GM21717 (cell line): ENCODE measurements at regions not wholly inside any gene's neighbourhood (a gene's known extent, or its start where the extent isn't known, plus 50 kb on each side); places are given as distances from the start of the nearest gene placed in this dataset.

ENCODE experiments used
- ATAC-seq: cut with Tn5 transposase; IDR thresholded peaks from one replicate; pipeline ENCODE4 v1.9.1; 2021; ENCODE audit warnings: mild to moderate bottlenecking, moderate library complexity; ENCODE audit not compliant: unreplicated experiment

DNA sequence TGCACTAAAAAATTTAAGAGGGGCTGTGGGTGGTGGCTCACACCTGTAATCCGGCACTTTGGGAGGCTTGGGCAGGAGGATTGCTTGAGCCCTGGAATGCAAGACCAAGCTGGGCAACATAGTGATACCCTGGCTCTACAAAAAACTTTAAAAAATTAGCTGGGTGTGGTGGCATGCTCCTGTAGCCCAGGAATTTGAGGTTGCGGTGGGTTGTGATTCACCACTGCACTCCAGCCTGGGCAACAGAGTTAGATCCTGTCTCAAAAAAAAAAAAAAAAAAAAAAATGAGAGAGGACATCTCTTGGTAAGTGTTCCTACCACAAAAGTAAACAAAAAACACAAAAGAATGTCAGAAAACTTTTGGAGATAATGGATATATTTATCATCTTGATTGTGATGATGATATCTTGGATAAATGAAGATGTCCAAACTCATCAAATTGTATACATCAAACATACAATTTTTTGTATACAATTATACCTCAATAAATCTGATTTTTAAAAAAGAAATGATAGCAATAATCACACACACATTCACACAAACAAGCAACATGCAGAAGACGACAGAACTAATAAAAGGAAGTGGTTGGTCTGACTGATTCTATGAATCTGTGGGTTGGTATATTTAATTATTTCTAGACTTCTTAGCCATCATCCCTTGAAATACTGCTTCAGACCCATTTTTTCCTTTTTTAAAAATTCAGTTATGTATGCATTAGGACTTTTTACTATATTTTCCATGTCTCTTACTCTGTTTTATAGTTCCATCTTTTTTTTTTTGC is 465.9 kb downstream of the PLA2G4A start:
- no peak for ATAC-seq

DNA sequence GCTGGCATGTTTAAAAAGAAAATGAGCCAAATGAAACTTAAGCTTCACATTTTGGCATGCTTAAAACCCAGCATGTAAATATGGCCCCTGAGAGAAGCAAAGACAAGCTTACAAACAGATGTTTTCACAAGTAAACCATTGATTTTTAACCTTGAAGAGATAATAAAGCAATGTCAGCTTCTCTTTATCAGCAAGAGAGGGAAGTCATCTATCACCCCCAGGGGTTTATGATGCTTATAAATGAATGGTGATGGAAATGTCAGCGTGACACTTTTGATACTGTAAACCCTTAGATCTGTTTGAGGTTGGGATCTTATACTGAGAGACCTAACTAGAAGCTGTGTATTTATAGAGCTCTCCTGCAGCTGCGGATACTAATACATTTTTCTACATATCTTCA is 471.3 kb downstream of the PLA2G4A start:
- no peak for ATAC-seq

DNA sequence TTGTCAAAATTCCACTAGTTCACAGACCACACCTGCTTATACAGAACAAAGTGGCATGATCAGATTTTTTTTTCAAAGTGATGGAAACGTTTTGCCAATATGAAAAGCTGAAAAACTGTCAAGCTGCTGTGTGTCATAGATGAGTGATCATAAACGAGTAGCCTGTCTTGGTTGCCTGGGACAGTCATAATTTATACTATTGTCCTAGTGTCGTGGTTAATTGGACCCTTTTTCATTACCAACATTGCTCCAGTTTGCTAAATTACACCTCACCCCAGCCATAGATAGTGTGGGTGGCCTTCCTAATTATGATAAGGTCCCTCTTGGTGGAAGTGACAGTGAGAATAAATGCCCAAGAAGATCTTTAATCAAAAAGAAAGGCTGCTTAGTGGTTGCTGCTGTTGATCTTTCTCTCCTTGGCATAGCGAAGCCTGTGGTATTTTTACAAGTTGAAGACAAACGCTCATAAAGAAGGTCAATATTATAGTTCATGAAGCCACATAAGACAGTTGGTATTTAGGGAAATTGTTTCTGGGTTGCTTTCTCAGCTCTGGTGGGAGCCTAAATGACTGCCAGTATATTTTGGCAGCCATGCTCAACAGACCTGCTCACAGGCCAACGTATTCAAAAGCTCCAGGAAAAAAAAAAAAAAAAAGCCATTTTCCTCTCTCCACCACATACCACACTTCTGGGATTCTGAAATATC is 478.1 kb downstream of the PLA2G4A start:
- no peak for ATAC-seq

DNA sequence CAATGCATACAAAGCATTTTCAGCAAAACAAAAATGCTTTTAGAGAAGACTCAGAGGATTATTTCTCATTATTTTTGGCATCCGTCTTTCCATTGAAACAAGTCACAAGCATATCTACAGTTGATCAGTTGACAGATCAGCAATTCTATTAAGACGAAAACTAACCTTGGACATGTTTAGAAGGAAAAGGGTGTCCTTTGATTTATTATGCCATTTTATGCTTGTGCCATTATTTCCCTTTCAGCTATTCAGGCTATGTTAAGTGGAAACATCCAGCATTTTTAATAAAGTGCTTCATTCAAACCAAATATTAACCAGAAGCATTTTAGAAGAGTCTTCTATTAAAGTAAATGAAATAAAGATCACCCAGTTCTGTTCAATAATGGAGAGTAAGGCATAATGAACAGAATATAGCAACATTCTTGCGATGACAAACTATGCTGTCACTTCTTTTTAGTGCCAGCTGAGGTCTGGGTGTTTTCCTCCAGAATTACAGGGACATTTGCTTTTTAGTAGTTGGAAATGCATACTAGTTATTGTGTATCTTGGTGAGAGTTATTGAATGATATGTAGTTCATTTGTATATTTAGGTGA is 481.4 kb downstream of the PLA2G4A start:
- ATAC-seq: no peak

DNA sequence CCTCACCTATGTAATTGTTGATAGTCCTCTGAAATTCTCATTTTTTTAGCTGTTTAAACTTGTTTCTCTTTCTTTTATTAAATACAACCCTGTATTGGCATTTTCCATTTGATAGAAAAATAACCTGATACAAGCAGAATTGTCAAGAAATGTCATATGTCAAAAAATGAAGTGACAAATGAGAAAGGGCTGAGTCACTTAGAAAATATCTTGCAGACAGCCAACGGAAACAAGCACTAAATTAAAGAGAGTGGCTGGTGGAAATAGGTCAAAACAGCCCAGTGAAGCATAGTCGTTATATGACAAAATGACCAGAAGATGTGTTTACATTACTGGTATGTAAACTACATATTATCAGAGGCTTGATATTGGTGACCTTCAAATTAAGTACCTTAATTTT is 484.4 kb downstream of the PLA2G4A start:
- ATAC-seq: no peak

DNA sequence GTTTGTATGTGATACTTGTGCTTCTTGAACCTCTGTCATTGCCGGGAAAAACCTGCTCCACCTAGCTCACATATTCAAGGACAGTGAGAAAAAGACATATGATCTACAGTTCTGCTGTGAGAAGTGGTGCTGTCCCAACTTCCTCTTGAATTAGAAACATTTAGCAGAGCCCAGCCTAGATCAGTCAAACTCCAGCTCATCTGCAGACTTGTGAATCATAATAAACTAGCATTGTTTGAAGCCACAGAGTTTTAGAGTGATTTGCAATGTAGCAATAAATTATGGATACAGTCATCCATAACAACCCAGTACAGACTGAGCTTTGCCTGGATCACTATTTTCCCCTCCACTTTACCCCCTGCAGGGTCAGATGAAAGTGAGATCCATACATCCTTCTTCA is 497.8 kb downstream of the PLA2G4A start:
- ATAC-seq: no peak

DNA sequence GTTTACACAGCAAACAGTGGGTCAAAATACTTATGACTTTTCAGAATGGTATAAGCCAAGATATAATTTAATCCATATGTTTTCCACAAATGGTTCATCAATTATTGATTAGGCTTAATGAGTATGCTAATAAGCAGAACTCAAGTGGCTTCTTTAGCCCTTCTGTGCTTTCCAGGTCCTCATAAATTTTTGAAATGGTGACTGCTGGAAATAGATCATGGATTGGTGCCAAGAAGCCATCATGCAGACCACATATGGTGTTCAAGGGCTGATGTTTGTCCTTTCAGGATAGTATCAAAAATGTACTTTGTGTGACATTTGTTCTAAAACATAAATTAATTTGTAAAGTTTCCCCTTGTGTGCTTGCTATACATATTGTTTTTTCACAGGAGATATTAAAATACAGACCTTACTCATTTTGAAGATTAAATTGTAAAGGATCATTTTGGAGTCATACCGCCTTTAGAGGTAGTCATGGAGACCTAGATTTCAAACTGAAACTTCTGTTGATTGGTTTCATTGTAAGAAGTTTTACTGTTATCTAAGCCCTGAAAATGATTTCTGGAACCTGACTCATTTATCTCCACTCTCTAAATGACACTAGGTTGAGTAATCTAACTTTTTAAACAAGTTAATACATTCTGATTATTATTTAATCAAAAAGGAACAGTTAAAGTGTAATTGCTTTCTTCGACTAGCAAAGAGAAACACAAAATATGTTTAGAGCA is 507.9 kb downstream of the PLA2G4A start:
- ATAC-seq: no peak

DNA sequence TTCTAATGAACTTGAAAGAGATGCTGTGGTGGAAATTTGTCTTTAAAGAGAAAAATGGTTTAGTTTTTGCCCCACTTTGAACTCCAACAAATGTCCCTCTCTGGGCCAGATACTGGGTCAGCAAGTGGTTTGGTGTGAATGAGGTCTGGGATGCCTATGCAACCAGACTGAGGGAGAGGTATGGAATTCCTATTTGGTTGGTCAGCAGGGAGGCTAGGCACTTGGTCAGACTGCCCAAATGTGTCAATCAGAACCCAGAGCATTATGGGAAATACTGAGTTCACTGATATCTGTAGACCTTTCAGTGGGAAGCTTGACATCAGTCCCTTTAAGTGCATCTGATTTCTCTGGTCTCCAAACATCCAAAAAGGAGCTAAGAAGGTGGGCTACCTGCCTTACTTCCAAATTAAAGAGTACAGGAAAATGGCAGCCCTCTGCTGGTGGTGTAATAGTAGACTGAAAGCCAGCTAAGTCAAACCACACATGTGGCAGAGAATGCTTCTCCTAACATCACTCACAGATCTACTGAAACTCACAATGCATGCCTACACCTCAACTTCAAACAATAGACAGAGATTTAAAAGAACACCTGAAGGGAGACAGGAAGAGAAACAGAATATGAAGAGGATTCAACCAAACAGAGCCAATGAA is 510.1 kb downstream of the PLA2G4A start:
- no peak for ATAC-seq

DNA sequence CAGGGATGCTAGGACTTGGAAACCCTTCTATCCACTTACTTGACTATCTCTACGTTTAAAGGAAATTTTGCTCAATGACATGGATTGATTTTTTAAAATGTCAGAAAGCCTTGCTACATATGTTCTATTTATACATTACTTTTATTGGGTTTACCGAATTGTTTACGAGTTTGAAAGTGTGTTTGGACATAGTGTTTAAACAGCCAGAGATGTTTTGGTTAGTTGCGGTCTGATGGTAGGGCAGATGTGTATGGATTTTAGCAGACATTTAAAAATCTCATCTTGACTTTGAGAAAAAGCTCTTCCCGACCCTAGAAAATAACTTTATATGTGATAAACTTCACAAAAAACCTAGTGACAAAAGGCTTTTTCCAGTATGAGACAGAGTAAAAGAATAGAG is 513.7 kb downstream of the PLA2G4A start:
- ATAC-seq: no peak

DNA sequence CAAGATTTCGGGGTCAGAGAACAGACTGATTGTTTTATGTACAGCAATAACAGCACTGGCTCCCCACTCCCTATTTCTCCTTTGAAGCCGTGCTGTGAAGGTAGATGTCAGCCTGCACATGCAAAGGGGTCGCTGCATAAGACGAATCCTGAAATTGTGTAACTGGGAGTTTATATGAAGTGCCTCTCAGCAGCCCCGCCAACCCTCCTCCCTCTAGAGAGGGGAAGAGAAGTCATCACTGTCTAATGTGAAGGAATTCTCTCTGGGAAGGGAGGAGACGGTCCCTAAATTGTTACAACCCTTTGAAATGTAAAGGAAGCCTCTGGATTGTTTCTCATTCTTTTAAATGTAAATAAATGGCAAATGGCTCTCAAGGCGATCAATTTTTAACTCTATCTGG is 545.3 kb downstream of the PLA2G4A start:
- ATAC-seq: no peak

DNA sequence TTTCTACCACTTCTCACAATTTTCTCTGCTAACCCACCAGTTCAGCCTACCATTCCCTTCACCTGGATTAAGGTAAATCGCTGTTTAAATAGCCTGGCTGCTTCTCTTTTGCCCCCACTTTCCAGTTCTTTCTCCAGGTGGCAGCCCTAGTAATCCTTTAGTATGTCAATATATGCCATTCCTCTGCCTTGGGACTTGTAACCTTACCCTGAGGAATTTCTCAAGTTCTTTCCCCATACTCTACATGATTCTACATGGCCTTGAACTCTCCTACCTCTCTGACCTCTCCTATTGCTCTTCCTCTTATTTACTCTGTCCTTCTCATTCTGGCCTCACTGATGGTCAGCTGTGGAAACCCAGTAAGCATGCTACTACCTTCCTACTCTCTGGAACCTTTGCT is 546.0 kb downstream of the PLA2G4A start:
- no peak for ATAC-seq

DNA sequence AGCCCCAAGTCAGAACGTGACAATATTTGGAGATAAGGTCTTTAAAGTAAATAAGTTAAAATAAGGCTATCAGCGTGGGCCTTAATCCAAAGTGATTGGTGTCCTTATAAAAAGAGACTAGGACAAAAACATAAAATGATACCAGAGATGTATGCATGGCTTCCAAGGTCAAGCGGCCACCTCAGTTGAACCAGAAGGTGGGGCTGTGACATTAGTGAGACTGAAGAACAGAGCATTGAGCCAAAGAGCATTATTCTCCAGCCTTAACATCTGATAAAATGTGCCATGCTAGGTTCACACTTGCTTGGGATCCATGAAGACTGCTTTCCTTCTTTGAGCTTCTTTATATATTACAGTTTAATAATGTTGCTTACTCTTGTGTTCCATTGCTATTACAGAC is 554.6 kb downstream of the PLA2G4A start:
- ATAC-seq: no peak

DNA sequence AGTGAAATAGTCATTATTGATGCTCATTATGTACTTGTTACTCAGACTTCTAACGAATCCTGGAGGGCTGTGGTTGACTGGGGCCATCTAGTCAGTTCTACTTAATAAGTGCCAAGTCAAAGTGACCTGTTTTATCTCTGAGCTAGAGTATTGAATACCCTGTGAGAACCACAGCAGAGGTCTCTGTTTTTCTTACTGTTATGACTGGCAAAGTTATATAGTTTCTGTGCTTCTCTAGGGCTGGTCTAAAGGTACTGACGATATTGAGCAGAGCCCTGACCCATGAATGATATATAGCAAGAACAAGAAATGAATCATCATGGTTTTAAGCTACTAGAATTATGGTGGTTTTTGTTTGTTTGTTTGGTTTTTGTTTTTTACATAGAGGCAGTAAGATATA is 555.8 kb downstream of the PLA2G4A start:
- ATAC-seq: peak; percentile 89

DNA sequence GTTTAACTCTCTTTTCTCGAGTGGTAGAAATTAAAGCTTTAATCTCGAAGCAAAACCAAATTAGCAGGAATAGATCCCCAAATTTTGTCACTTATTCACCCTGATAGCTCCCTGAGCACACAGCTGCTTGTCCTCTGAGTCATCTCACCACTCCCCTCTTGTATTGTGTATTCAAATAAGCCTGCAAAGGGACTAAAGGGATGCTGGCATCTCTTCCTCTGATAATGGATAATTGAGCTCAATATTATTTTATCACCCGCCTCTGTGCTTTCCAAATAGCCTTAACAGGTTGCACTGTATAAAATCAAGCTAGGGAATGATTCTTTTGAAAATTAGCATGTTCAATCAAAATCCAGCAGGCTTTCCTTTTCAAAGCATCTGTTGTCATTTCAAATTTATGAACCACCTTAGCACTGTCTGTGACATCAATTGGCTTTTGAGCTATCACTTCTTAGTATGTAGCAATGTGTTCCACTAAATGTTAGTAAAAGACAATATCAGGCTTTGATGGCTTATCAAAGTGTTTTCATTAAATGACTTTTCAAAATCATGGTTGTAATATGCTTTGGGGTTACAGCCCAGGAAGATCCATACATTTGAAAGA is 561.6 kb downstream of the PLA2G4A start:
- ATAC-seq: no peak

DNA sequence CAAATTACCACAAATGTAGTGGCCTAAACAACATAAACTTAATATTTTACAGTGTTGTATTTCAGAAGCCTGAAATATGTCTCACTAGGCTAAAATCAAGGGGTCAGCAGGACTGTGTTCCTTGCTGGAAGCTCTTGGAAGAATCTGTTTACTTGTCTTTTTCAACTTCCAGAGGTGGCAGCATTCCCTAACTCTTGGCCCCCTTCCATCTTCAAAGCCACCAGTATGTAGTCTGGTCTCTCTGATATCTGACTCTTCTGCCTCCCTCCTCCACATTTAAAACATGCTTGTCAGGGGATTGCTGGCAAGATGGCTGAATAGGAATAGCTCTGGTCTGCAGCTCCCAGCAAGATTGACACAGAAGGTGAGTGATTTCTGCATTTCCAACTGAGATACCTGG is 567.5 kb downstream of the PLA2G4A start:
- no peak for ATAC-seq

DNA sequence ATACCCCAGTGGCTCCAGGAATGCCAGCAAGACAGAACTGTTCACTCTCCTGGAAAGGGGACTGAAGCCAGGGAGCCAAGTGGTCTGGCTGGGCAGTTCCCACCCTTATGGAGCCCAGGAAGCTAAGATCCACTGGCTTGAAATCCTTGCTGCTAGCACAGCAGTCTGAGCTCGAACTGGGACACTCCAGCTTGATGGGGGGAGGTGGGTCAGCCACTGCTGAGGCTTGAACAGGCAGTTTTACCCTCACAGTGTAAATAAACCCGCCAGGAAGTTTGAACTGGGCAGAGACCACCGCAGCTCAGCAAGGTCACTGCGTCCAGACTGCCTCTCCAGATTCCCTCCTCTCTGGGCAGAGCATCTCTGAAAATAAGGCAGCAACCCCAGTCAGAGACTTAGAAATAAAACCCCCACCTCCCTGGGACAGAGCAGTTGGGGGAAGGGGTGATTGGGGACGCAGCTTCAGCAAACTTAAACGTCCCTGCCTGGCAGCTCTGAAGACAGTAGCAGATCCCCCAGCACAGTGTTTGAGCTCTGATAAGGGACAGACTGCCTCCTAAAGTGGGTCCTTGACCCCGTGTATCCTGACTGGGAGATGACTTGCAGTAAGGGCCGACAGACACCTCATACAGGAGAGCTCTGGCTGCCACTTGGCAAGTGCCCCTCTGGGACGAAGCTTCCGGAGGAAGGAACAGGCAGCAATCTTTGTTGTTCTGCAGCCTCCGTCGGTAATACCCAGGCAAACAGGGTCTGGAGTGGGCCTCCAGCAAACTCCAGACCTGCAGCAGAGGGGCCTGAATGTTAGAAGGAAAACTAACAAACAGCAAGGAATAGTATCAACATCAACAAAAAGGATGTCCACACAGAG is 568.4 kb downstream of the PLA2G4A start:
- no peak for ATAC-seq

DNA sequence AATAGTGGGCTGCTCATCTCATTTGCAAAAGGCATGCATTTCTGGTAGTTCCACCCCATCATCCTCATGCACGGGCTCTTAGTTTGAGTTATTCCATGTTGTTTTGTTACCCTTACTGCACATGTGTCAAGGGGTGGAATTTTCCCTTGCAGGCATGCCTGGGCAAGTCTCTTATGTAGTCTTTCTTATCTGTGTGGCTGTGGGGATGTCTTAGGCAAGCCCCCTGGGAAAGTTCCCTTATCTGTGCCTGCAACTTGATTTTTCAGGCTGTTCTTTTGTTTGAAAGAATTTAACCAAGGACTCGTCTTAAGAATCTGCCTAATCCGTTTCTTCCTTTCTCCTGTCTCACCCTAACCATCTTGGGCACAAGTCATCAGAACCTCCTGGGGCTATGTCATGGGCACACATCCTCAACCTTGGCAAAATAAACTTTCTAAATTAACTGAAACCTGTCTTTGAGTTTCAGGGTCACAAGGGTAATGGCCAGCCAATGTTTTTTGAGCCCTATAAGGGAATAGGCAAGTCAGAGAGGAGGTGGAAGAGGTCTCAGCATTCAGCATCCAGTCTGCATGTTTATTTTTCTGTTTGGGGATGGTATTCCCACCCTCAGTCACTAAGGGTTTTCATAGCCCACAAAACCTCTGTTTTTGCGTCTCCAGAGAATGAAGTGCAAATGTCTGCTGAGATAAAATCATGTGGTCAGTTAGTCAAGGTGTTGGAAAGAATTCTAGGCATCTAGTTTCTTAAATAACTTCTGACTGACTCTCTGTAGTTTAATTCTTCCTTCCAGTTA is 579.7 kb downstream of the PLA2G4A start:
- ATAC-seq: no peak

DNA sequence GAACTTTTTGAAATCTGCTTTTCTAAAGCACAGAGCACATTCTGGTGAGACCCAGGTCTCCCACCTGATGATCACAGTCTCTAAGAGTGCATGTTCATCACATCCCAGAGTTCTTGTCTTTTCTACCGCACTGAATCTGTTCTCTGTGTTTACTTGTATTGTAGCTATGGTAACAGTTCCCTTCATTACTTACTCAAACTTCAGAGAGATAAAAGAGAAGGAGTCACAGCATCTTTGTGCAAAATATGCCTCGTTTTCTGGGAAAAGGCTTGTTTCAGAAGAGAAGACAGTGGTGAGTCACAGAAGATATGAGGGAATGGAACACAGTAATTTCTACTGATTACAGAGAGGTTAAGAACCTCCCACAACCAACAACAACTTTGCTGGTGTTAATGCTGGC is 580.6 kb downstream of the PLA2G4A start:
- ATAC-seq: no peak

DNA sequence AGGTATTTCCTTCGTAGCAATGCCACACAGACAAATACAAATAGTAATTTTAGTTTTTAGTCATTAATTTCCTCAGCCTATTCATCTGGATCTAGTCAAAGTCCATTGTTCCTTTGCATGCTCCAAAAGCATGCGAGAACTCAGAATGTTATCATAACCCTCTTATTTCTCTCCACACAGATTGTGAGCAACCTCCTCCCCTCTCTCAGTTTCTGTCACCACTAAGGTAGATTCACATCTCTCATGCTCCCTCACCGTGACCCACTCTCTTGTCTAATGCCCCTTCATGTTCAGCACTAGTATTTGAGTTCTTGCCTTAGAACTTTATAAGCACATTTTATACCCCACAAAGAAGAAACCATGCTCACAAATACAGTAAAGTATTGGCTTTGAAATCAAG is 582.4 kb downstream of the PLA2G4A start:
- no peak for ATAC-seq
